RCC 7860 (cell line): ENCODE measurements at regions not wholly inside any gene's neighbourhood (a gene's known extent, or its start where the extent isn't known, plus 50 kb on each side); places are given as distances from the start of the nearest gene placed in this dataset.
"Not testable (repeated sequence)": the region's sequence is repeated elsewhere in the genome, so short reads cannot be mapped to it uniquely, and the experiment has no call there.

Source experiments
- DNase-seq: peaks from one replicate; pipeline ENCODE4 v3.0.0-alpha.2; 2015; ENCODE audit warnings: low spot score
- FAIRE-seq: peaks from 2 replicates; lab custom pipeline; 2012; peaks lifted over from hg19 to GRCh38; lab: Jason Lieb, UNC

- FAIRE-seq (no peak), DNase-seq (no peak)
Measured at GRCh38 chr2:595831-596592, 81.2 kb downstream of the TMEM18 start.

- FAIRE-seq = no peak
- DNase-seq = no peak
Measured at GRCh38 chr2:595141-595815, 81.9 kb downstream of the TMEM18 start.

- FAIRE-seq (no peak), DNase-seq (no peak)
Measured at GRCh38 chr2:594297-594949, 82.8 kb downstream of the TMEM18 start.

- no peak for FAIRE-seq
- DNase-seq = no peak
Measured at GRCh38 chr2:593356-594026, 83.7 kb downstream of the TMEM18 start.

GRCh38 chr2:592737-593136 lies 84.5 kb downstream of the TMEM18 start:
- DNase-seq (no peak), FAIRE-seq (no peak)

GRCh38 chr2:590214-591175 lies 86.7 kb downstream of the TMEM18 start:
- DNase-seq = no peak
- no peak for FAIRE-seq

- FAIRE-seq (no peak), DNase-seq (no peak)
Measured at GRCh38 chr2:589281-590130, 87.7 kb downstream of the TMEM18 start.

- FAIRE-seq = no peak
Measured at GRCh38 chr2:588074-588645, 89.0 kb downstream of the TMEM18 start.

GRCh38 chr2:587087-587960 lies 89.9 kb downstream of the TMEM18 start:
- no peak for FAIRE-seq

More at GRCh38 chr2:588074-588645, 89.0 kb downstream of the TMEM18 start:
- no peak for DNase-seq

GRCh38 chr2:586641-587076 lies 90.5 kb downstream of the TMEM18 start:
- no peak for FAIRE-seq
- DNase-seq = no peak

More at GRCh38 chr2:587087-587960, 89.9 kb downstream of the TMEM18 start:
- DNase-seq = no peak

GRCh38 chr2:584863-585823 lies 92.1 kb downstream of the TMEM18 start:
- FAIRE-seq (no peak), DNase-seq (no peak)

GRCh38 chr2:583666-584065 lies 93.5 kb downstream of the TMEM18 start:
- DNase-seq (no peak), FAIRE-seq (no peak)

GRCh38 chr2:582792-583528 lies 94.2 kb downstream of the TMEM18 start:
- no peak for DNase-seq
- no peak for FAIRE-seq

GRCh38 chr2:582289-582688 lies 94.9 kb downstream of the TMEM18 start:
- FAIRE-seq, DNase-seq: not testable (repeated sequence)

- no peak for FAIRE-seq
Measured at GRCh38 chr2:579961-580360, 97.2 kb downstream of the TMEM18 start.

GRCh38 chr2:579351-579886 lies 97.8 kb downstream of the TMEM18 start:
- no peak for DNase-seq
- no peak for FAIRE-seq

More at GRCh38 chr2:579961-580360, 97.2 kb downstream of the TMEM18 start:
- no peak for DNase-seq
